Fibroblast of skin of right quadriceps (primary cell): ENCODE measurements at regions not wholly inside any gene's neighbourhood (a gene's known extent, or its start where the extent isn't known, plus 50 kb on each side); places are given as distances from the start of the nearest gene placed in this dataset.
A peak's percentile ranks its signal among the peaks of the same experiment; 100 is the strongest.

Experiments used
- DNase-seq: peaks from one replicate; pipeline ENCODE4 v3.0.0-alpha.2; 2013

GRCh38 chr16:64397945-64398508 is 723.8 kb downstream of the CDH11 start:
- peak; percentile 18 for DNase-seq

GRCh38 chr16:64397042-64397441 is 724.8 kb downstream of the CDH11 start:
- DNase-seq: peak; percentile 72

GRCh38 chr16:64394061-64394460 is 727.8 kb downstream of the CDH11 start:
- no peak for DNase-seq

- no peak for DNase-seq
Observed at GRCh38 chr16:64392456-64392855, 729.4 kb downstream of the CDH11 start.

- DNase-seq: peak; percentile 67
Observed at GRCh38 chr16:64391063-64391600, 730.7 kb downstream of the CDH11 start.

- peak; percentile 30 for DNase-seq
Observed at GRCh38 chr16:64390102-64390501, 731.8 kb downstream of the CDH11 start.

GRCh38 chr16:64384636-64385035 is 737.2 kb downstream of the CDH11 start:
- DNase-seq: no peak

GRCh38 chr16:64381979-64382378 is 739.9 kb downstream of the CDH11 start:
- DNase-seq: no peak

- DNase-seq: no peak
Observed at GRCh38 chr16:64380751-64381150, 741.1 kb downstream of the CDH11 start.

GRCh38 chr16:64375391-64375980 is 746.4 kb downstream of the CDH11 start:
- DNase-seq: no peak

GRCh38 chr16:64370112-64370511 is 751.8 kb downstream of the CDH11 start:
- DNase-seq: no peak

GRCh38 chr16:64365448-64365931 is 756.4 kb downstream of the CDH11 start:
- DNase-seq: peak; percentile 56

GRCh38 chr16:64364894-64365293 is 757.0 kb downstream of the CDH11 start:
- peak; percentile 43 for DNase-seq

- DNase-seq: no peak
Observed at GRCh38 chr16:64364416-64364815, 757.4 kb downstream of the CDH11 start.

GRCh38 chr16:64364016-64364415 is 757.8 kb downstream of the CDH11 start:
- no peak for DNase-seq

GRCh38 chr16:64363039-64363438 is 758.8 kb downstream of the CDH11 start:
- DNase-seq: peak; percentile 20

- DNase-seq: peak; percentile 69
Observed at GRCh38 chr16:64362193-64362592, 759.7 kb downstream of the CDH11 start.

- DNase-seq: peak; percentile 41
Observed at GRCh38 chr16:64361753-64362152, 760.1 kb downstream of the CDH11 start.

- no peak for DNase-seq
Observed at GRCh38 chr16:64358291-64358690, 763.6 kb downstream of the CDH11 start.

GRCh38 chr16:64356267-64356666 is 765.6 kb downstream of the CDH11 start:
- DNase-seq: peak; percentile 98

GRCh38 chr16:64352246-64352645 is 769.6 kb downstream of the CDH11 start:
- peak; percentile 26 for DNase-seq

GRCh38 chr16:64351121-64351520 is 770.7 kb downstream of the CDH11 start:
- DNase-seq: no peak

GRCh38 chr16:64346080-64346479 is 775.8 kb downstream of the CDH11 start:
- no peak for DNase-seq

- no peak for DNase-seq
Observed at GRCh38 chr16:64345142-64345541, 776.7 kb downstream of the CDH11 start.
